ENCODE measurements at regions not wholly inside any gene's neighbourhood (a gene's known extent, or its start where the extent isn't known, plus 50 kb on each side); places are given as distances from the start of the nearest gene placed in this dataset.

- no peak for TF ChIP-seq MYC (IDR thresholded peaks at IDR 0.05; ENCODE audit: low read depth, low read length)
- no peak for TF ChIP-seq MAX (IDR thresholded peaks at IDR 0.05; ENCODE audit: low read depth, low read length)
- TF ChIP-seq CTCF (IDR thresholded peaks at IDR 0.05; ENCODE audit: low read depth, low read length): no peak
- no peak for TF ChIP-seq POLR2A (IDR thresholded peaks at IDR 0.05; ENCODE audit: extremely low read depth, insufficient read length)
Observed at GRCh38 chr2:150981826-150982225, 279.8 kb downstream of the RBM43 start.

All from NB4 (cell line).